Brain microvascular endothelial cell (primary cell): ENCODE measurements at regions not wholly inside any gene's neighbourhood (a gene's known extent, or its start where the extent isn't known, plus 50 kb on each side); places are given as distances from the start of the nearest gene placed in this dataset.
"Not testable (repeated sequence)": the region's sequence is repeated elsewhere in the genome, so short reads cannot be mapped to it uniquely, and the experiment has no call there.

Experiments used
- DNase-seq: peaks from one replicate; pipeline ENCODE4 v3.0.0-alpha.2; 2020
- H3K27ac ChIP-seq: fragments of 250-450 bp; sonication (Bioruptor Pico); 2 replicates; pipeline ENCODE4 v1.5.1; 2020; ENCODE audit warnings: mild to moderate bottlenecking, moderate library complexity
- H3K27me3 ChIP-seq: fragments of 250-450 bp; sonication (Bioruptor Pico); replicated peaks from 2 replicates; pipeline ENCODE4 v1.5.1; 2020; ENCODE audit warnings: mild to moderate bottlenecking
- H3K36me3 ChIP-seq: fragments of 250-450 bp; sonication (Bioruptor Pico); replicated peaks from 2 replicates; pipeline ENCODE4 v1.5.1; 2020; ENCODE audit warnings: mild to moderate bottlenecking
- H3K4me3 ChIP-seq: 2 replicates; pipeline ENCODE4 v1.5.1; 2011; ENCODE audit warnings: low read depth, mild to moderate bottlenecking, control low read depth, low read length, moderate library complexity
- in situ Hi-C: cut with HindIII; loops from 2 replicates; pipeline ENCODE4 v1.10.0; 2017; ENCODE audit warnings: low sequenced_read_pairs, low pct_ligation_motif_present
- TF ChIP-seq, protein P1 (sequence below): IDR thresholded peaks from 2 replicates; pipeline ENCODE4 v1.5.1; 2011; ENCODE audit warnings: low read depth, mild to moderate bottlenecking, moderate library complexity, low read length, control low read depth, inconsistent platforms; ENCODE audit errors: missing control alignments

DNA sequence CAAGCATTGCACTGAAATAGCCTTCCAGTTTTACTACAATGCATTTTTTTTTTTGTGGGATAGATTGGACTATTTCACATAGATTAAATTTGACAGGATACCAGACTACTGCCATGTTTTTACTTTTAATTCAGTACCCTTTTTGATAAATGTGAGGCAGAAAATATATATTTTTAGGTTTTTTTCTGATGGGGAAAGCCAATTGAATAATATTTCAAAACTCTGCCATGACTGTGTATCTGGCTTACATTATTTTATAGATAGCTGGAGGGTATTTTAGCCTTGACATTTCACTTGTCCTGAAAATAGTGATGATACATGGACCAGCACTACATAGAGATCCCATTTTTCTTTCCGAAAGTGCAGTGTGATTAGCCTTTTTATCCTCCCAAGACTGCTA lies 133.5 kb upstream of the PRR16 start:
- DNase-seq = no peak
- H3K27me3 ChIP-seq = no peaks in the 10 kb centered on the region
- no peak overlapping the region for H3K27ac ChIP-seq
- H3K4me3 ChIP-seq = no peak overlapping the region
- H3K36me3 ChIP-seq = no peaks in the 10 kb centered on the region
- TF ChIP-seq, protein P1, sequence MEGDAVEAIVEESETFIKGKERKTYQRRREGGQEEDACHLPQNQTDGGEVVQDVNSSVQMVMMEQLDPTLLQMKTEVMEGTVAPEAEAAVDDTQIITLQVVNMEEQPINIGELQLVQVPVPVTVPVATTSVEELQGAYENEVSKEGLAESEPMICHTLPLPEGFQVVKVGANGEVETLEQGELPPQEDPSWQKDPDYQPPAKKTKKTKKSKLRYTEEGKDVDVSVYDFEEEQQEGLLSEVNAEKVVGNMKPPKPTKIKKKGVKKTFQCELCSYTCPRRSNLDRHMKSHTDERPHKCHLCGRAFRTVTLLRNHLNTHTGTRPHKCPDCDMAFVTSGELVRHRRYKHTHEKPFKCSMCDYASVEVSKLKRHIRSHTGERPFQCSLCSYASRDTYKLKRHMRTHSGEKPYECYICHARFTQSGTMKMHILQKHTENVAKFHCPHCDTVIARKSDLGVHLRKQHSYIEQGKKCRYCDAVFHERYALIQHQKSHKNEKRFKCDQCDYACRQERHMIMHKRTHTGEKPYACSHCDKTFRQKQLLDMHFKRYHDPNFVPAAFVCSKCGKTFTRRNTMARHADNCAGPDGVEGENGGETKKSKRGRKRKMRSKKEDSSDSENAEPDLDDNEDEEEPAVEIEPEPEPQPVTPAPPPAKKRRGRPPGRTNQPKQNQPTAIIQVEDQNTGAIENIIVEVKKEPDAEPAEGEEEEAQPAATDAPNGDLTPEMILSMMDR = no peak
- in situ Hi-C loops = no loop called here

DNA sequence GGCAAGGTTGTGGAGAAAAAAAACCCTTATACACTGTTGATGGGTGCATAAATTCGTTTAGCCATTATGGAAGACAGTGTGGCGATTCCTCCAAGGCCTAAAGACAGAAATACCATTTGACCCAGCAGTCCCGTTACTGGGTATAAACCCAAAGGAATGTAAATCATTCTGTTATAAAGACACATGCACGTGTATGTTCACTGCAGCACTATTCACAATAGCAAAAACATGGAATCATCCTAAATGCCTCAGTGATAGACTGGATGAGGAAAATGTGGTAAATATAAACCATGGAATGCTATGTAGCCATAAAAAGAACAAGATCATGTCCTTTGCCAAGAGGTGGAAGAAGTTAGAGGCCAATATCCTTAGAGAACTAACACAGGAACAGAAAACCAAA lies 119.9 kb upstream of the PRR16 start:
- no peaks in the 10 kb centered on the region for H3K36me3 ChIP-seq
- H3K27me3 ChIP-seq = no peaks in the 10 kb centered on the region
- TF ChIP-seq, protein P1 = no peak
- H3K4me3 ChIP-seq = no peak overlapping the region
- in situ Hi-C loops = no loop called here
- DNase-seq = no peak
- H3K27ac ChIP-seq = no peak overlapping the region

DNA sequence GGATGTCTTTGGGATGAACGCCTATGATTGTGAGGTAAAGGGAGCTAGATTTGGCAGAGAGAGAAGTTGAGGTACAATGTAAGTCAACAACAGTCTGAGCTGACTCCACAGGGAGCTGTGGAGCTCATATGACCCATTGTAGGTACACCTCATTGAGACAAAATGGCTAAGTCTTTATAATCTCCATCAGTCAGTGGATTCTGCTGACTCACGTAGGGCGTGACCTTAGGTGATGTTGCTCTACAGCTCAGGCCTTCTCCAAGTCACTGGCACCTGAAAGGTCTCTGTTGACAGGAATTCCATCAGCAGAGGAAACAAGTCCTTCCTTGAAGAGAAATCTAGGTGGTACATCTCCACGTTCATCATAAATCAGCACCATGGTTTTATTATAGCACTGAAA lies 118.2 kb upstream of the PRR16 start:
- TF ChIP-seq, protein P1 = no peak

DNA sequence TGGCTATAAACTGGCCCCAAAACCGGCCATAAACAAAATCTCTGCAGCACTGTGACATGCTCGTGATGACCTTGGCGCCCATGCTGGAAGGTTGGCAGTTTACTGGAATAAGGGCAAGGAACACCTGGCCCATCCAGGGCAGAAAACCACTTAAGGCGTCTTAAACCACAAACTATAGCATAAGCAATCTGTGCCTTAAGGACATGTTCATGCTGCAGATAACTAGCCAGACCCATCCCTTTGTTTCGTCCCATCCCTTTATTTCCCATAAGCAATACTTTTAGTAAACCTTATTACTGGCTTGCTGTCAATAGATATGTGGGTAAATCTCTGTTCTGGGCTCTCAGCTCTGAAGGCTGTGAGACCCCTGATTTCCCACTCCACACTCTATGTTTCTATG lies 113.0 kb upstream of the PRR16 start:
- in situ Hi-C loops, H3K27me3 ChIP-seq, H3K27ac ChIP-seq: not testable (repeated sequence)

More for the DNA sequence above, 118.2 kb upstream of the PRR16 start:
- Histone ChIP-seq H3K36me3 (no peaks in the 10 kb centered on the region), H3K27ac (no peak overlapping the region), H3K27me3 (no peaks in the 10 kb centered on the region), H3K4me3 (no peak overlapping the region)
- in situ Hi-C loops = no loop called here
- no peak for DNase-seq

DNA sequence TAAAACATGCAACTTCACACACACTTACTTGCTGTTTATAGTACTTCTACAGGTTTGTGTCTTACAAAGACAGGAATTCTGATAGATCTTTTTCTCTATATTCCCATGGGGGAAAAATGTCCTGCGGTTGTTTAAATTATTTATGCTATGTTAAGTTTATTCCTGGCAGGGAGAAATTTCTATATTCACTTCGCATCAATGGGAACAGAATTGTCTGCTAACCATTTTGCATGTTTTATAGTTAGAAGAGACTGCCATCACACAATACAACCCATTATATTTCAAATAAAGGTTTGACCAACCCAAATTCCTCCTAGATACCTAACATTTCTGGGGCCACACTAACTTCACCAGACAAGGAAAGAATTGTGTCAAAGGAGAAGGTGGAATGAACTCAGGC lies 110.0 kb upstream of the PRR16 start:
- Histone ChIP-seq H3K4me3 (no peak overlapping the region), H3K36me3 (no peaks in the 10 kb centered on the region), H3K27ac (no peak overlapping the region), H3K27me3 (no peaks in the 10 kb centered on the region)
- no peak for DNase-seq
- TF ChIP-seq, protein P1 = no peak
- in situ Hi-C loops = no loop called here

More for the DNA sequence above, 113.0 kb upstream of the PRR16 start:
- not testable (repeated sequence) for DNase-seq, H3K36me3 ChIP-seq, H3K4me3 ChIP-seq

DNA sequence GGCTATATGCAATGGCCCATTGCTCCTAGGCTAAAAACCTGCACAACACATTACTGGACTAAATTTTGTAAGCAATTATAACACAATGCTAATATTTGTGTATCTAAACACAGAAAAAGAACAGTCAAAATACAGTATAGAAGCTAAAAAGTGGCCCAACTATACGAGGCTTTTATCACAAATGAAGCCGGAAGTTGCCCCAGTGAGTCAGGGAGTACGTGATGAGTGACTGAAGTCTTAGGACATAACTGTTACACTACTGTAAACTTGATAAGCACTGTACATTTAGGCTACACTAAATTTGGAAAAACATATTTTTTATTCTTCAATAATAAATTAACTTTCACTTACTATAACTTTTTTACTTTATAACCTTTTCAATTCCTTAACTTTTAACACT lies 105.2 kb upstream of the PRR16 start:
- DNase-seq = no peak
- TF ChIP-seq, protein P1 = no peak

More for the DNA sequence above, 105.2 kb upstream of the PRR16 start:
- no peak overlapping the region for H3K4me3 ChIP-seq
- H3K36me3 ChIP-seq = no peaks in the 10 kb centered on the region
- in situ Hi-C loops = no loop called here
- H3K27ac ChIP-seq = no peak overlapping the region
- no peaks in the 10 kb centered on the region for H3K27me3 ChIP-seq
